ENCODE measurements at regions not wholly inside any gene's neighbourhood (a gene's known extent, or its start where the extent isn't known, plus 50 kb on each side); places are given as distances from the start of the nearest gene placed in this dataset.

- TF ChIP-seq, protein P1, sequence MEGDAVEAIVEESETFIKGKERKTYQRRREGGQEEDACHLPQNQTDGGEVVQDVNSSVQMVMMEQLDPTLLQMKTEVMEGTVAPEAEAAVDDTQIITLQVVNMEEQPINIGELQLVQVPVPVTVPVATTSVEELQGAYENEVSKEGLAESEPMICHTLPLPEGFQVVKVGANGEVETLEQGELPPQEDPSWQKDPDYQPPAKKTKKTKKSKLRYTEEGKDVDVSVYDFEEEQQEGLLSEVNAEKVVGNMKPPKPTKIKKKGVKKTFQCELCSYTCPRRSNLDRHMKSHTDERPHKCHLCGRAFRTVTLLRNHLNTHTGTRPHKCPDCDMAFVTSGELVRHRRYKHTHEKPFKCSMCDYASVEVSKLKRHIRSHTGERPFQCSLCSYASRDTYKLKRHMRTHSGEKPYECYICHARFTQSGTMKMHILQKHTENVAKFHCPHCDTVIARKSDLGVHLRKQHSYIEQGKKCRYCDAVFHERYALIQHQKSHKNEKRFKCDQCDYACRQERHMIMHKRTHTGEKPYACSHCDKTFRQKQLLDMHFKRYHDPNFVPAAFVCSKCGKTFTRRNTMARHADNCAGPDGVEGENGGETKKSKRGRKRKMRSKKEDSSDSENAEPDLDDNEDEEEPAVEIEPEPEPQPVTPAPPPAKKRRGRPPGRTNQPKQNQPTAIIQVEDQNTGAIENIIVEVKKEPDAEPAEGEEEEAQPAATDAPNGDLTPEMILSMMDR (conservative IDR thresholded peaks at IDR 0.05; ENCODE audit: low read depth, low read length), result no peak
- no peak for TF ChIP-seq EZH2 (IDR thresholded peaks at IDR 0.05; ENCODE audit: borderline replicate concordance, low read depth, low read length, poor library complexity, severe bottlenecking)
Observed at GRCh38 chr14:104504172-104504735, 75.3 kb upstream of the C14orf180 start.
